Fibroblast of lung (primary cell): ENCODE measurements at regions not wholly inside any gene's neighbourhood (a gene's known extent, or its start where the extent isn't known, plus 50 kb on each side); places are given as distances from the start of the nearest gene placed in this dataset.

Source experiments
- EZH2 ChIP-seq: IDR thresholded peaks from 2 replicates; pipeline ENCODE4 v1.5.1; 2012; ENCODE audit warnings: low read length, control low read depth, mild to moderate bottlenecking; ENCODE audit errors: missing control alignments
- TF ChIP-seq, protein P1 (sequence below), 2 donors: IDR thresholded peaks in 1 of 2; conservative IDR thresholded peaks in 1 of 2; 1 replicate in 1 of 2; 2 replicates in 1 of 2; pipeline ENCODE4 v1.5.1; 2011 to 2012; ENCODE audit warnings: low read length in 2 of 2, control low read depth in 1 of 2, inconsistent platforms in 1 of 2, low read depth in 1 of 2, mild to moderate bottlenecking in 1 of 2

GRCh38 chr2:52512760-52513159 is 1254.8 kb upstream of the CHAC2 start:
- TF ChIP-seq EZH2, result no peak
- TF ChIP-seq, protein P1, sequence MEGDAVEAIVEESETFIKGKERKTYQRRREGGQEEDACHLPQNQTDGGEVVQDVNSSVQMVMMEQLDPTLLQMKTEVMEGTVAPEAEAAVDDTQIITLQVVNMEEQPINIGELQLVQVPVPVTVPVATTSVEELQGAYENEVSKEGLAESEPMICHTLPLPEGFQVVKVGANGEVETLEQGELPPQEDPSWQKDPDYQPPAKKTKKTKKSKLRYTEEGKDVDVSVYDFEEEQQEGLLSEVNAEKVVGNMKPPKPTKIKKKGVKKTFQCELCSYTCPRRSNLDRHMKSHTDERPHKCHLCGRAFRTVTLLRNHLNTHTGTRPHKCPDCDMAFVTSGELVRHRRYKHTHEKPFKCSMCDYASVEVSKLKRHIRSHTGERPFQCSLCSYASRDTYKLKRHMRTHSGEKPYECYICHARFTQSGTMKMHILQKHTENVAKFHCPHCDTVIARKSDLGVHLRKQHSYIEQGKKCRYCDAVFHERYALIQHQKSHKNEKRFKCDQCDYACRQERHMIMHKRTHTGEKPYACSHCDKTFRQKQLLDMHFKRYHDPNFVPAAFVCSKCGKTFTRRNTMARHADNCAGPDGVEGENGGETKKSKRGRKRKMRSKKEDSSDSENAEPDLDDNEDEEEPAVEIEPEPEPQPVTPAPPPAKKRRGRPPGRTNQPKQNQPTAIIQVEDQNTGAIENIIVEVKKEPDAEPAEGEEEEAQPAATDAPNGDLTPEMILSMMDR (conservative IDR thresholded peaks at IDR 0.05 in 1 of 2, IDR thresholded peaks at IDR 0.05 in 1 of 2; ENCODE audit: low read depth in 1 of 2, low read length in 2 of 2), result no peak
